NT2/D1 (cell line): ENCODE measurements at regions not wholly inside any gene's neighbourhood (a gene's known extent, or its start where the extent isn't known, plus 50 kb on each side); places are given as distances from the start of the nearest gene placed in this dataset.

ENCODE experiments used
- SUZ12 ChIP-seq: IDR thresholded peaks from 2 replicates; pipeline ENCODE4 v1.6.1; 2011; ENCODE audit not compliant: insufficient read length, insufficient read depth; ENCODE audit errors: extremely low read depth
- YY1 ChIP-seq: IDR thresholded peaks from 2 replicates; pipeline ENCODE4 v1.6.1; 2011; ENCODE audit not compliant: insufficient read length, insufficient read depth
- ZNF274 ChIP-seq: IDR thresholded peaks from 2 replicates; pipeline ENCODE4 v1.6.1; 2011; ENCODE audit warnings: mild to moderate bottlenecking, low read depth, low read length

DNA sequence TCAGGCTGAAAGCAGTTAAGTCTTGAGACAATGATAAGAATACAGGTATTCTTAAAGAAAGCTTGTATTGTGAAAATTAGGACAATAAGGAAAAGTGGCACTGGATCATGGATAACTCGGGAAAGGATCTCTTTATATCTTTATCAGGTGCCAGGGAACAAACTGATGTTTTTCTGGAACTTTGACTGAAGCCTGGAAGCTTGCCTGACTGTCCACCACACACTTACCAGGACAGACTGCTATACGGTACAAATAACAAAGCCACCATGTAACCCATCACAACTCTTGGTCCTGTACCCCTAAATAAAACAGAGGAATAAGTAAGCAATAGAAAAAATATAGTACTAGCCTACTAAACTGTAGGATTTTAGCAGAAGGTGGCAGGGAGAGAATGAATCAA lies 623.0 kb downstream of the OTOL1 start:
- TF ChIP-seq SUZ12 (no peak), YY1 (no peak), ZNF274 (no peak)
